ENCODE measurements at regions not wholly inside any gene's neighbourhood (a gene's known extent, or its start where the extent isn't known, plus 50 kb on each side); places are given as distances from the start of the nearest gene placed in this dataset.
"Not testable (repeated sequence)": the region's sequence is repeated elsewhere in the genome, so short reads cannot be mapped to it uniquely, and the experiment has no call there.

DNA sequence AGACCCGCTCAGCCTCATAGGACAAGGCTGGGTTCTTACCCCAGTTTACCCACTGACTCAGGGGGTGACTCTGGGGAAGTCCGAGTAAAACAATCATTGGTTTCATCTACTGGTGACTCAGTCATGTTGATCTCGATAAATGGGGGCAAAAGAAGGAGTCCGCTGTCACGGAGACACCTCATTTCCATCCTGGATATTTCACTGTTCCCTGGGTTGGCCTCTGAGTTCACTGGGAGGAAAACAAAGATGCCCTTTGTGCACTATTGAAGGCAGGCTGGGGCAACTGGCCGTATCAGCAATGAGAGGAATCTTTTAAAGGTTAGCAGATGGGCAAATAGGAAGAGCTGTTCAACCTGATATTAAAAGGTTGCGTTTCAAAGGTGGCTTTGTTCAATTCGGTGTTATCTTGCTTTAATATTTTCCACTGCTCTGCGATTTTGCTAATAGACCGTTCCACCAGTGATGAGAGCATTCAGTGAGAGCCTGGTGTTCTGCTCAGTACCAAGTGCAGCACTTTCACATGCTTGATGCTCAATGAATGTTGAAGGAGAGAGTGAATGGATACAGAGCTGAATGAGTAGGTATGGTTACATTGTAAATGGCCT is 110.2 kb upstream of the EGFLAM start:
- DNase-seq = no peak

DNA sequence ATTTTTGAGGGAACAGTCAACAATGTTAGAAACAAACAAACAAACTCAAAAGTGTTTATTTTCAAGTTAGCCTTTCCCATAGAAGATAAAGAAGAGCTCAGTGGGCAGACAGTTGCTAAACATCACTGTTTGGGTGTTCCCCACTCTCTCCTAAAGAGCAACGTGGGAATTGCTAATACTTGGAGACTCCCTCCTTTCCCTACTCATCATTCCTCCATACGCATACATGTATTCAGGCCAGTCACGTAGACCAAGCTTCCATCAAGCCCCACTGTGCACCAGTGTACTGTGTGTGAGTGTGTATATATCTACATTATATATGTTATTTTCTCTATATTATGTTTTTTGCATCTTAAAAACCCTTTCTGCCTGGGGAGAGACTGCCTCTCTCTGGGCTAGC is 115.0 kb upstream of the EGFLAM start:
- DNase-seq = no peak

DNA sequence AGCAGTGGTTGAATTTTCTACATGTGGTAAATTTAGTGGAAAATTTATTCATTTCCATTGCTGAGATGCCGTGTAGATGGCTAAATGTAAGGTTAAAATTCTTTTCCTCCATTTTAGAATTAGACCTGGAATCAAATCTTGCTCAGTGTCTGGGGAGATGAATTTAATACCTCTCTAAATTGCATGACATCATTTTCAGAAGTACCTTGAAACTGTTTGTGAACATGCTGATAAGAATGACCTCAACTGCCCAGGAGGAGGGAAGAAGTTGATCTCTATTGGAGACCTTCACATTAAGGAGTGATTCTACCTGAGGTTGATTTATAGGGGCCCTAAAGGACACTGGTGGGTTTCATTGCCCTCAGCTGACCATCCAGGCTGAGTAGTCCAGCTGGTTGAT is 116.7 kb upstream of the EGFLAM start:
- no peak for DNase-seq

DNA sequence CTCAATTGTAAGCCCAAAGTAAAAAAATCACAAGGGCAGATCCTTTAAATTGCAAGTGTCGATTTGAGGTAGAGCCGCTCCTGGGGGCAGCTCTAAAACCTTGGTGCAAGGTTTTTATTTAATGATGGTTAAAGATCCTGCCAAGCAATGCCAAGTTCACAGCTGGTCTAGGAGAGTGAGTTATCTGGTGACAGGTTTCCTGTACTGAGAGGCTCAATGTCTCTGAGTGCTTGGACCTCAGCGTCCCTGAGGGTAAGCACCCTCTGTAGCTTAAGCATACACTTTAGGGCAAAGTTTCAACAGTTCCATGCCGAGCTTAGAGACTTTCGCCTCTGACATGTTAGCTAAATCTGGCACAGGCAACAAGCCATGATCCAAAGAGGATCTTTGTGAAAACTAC is 119.8 kb upstream of the EGFLAM start:
- no peak for DNase-seq

DNA sequence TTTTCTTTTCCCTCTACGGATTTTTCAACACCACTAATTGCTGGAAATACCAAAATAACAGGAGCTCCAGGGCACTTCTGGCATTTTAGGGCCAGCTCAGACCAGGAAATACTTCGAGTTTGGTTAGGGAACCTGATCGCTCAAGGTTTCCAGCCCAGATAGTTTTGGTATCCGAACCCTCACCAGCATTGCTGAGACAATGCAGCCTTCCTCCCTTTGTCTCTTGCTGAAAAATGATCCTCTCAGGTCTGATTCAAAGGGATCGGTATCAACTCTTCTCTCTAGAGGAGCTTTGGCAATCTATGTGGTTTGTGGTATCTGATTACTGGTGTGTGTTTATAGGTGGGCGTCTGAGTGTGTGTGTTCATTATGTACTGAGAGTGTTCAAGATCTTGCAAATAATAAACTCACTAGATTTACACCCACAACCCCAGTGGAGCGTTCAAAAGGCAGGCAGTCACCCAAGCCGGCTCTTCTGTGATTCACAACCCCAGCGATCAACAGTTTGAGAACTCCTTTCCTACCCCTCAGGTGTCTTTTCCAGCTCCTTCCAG is 122.8 kb upstream of the EGFLAM start:
- DNase-seq = no peak

DNA sequence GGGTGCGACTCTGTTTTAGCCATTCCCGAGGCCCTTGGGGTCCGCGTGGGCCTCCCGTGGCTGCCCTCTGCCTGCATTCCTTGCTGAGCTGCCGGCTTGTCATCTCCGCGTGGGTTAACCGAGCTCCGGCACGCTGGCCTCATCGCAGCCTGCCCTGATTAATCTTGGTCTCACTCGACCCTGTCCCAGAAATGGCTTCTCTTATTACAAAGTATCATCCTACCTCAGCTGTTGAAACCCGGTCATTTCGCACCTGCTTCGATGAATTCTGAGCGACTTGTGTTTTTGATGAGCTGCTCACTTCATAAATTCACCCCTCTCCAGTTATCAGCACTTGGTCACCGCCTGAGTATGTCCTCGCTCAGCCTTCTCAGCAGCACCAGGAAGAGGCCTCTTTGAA is 123.5 kb upstream of the EGFLAM start:
- DNase-seq = no peak

DNA sequence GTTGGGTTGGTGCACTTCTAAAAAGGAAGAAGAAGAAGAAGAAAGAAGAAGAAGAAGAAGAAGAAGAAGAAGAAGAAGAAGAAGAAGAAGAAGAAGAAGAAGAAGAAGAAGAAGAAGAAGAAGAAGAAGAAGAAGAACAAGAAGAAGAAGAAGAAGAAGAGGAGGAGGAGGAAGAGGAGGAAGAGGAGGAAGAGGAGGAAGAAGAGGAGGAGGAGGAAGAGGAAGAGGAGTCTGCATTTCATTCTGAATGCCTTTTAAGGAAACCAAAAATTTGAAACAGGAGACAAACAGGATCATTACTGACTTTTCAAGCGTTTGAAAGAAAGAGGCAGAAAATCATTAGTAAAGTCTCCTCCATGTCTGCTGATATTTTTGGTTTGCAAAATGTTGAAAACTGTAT is 124.1 kb upstream of the EGFLAM start:
- not testable (repeated sequence) for DNase-seq

DNA sequence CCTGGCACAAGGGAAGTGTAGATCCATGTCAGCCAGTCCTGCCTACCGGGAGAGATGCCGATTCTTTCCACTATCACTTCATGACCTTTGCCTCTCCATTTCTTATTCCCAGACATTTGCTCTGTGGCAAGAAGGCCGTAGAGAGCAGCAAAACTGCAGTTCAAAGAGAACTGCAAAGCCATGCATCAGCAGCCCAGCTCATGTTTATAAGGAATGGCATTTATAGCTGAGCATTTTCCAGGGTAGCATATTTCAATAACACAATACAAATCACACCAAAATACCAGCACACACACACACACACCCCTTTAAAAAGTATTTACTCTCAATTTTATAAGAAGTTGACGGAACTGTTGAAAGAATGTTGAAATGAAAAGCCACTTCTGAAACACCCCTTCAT is 126.7 kb upstream of the EGFLAM start:
- DNase-seq = no peak

DNA sequence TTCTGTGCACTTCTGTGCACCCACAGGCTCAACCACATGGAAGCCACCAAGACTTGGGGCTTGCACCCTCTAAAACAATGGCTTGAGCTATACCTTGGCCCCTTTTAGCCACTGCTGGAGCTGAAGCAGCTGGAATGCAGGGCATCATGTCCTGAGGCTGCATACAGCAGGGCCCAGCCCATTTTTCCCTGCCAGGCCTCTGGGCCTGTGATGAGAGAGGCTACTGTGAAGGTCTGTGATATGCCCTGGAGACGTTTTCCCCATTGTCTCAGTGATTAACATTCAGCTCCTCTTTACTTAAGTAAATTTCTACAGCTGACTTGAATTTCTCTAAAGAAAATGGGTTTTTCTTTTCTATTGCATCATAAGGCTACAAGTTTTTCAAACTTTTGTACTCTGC is 134.0 kb upstream of the EGFLAM start:
- no peak for DNase-seq

DNA sequence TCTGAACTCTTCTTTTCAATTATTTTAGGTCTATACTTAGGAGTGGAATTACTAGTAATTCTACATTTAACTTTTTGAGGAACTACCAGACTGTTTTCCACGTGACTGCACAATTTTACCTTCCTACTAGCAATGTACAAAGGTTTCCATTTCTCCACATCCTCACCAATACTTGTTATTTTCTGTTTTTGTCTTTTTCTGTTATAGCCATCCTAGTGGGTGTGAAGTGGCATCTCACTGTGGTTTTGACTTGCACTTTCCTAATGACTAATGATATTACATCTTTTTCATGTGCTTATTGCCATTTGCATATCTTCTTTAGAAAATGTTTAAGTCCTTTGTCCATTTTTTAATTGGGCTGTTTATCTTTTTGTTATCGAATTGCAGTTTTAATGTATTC is 136.9 kb upstream of the EGFLAM start:
- DNase-seq = no peak

DNA sequence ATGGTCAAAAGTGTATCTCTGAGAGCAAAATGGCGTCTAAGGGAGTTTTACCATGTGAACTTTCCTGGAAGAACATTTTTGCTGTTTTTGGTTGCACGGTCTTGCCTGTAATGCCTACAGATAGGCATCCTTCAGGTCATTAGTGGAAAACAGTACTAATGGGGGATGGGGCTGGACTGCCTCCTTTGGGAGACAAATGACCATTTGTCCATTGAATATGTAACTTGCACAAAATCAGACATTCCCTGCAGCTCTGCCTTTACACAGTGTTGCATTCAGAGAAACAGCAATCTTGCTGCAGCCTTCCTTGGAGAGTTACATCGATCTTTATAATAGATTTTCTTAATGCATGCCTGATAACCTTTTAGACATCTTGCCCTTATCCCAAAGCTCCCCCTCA is 138.5 kb upstream of the EGFLAM start:
- DNase-seq = no peak

DNA sequence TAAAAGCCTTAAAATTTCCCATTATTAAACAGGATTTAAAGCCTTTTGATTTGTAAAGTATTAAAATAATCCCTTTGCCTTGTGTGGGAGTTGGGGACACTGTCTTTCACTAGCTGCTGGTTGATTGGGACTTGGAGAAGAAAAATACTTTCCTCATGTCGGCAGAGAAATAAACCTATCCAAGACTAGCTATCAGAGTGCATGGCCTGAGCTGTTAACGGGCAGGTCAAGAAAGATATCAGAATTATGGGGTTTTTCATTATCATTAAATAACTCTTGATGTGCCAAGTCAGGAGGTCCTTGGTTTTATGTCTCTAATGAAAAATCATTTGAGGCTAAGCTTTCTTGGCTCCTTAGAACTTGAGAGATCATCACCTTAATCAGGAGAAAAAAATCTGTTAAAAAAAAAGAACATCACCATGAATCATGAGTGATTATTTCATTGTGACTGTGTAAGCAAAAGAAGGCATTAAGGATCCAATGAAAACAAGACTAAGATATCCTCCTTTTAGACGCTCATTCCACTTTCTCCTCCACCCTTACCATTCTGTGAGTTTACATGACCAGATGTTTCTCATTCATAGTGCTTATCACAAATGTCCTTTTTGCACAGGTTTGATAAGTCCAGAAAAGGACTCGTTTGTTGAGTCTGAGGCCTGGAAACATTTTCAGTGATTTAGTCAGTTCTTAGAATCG is 140.4 kb upstream of the EGFLAM start:
- DNase-seq = no peak

DNA sequence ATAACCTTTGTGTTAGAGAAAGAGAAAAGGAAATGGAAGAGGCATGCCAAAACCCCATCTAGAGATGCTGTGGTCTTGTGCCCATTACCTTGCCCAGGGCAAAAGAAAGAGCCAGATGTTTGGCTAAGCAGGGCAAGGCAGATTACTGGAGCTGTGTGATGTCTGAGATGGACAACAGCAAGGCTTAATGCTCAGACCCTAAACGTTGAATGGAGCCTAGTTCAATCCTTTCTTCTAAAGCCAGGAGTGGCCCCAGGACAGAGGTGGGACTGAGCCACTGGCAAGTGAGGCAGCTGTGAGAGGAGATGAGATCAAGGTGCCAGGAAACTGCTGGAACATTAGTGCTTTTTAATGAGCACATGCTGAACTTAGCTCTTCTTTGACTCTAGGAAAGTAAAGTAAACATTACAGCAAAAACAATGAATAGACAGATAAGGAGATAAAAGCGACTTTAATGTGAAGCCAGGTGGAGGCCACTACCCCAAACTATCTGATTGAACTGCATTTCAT is 143.0 kb upstream of the EGFLAM start:
- DNase-seq = no peak

DNA sequence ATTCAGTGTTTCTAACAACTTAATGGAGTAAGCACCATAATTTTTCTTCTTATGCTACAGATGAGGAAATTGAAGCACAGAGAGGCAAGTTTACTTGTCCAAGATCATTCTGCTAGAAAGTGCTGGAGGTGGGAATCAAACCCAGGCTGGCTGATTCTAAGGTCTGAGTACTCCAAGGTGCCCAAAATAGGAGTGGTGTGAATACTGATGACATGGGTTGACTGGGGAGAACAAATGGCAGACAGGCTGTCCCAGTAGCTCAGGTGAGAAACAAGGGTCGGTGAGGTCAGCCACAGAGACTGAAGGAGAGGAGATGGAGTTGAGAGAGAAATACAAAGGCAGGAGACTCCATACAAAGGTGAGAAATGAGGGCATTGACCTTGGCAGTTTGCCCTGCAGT is 144.5 kb upstream of the EGFLAM start:
- no peak for DNase-seq

DNA sequence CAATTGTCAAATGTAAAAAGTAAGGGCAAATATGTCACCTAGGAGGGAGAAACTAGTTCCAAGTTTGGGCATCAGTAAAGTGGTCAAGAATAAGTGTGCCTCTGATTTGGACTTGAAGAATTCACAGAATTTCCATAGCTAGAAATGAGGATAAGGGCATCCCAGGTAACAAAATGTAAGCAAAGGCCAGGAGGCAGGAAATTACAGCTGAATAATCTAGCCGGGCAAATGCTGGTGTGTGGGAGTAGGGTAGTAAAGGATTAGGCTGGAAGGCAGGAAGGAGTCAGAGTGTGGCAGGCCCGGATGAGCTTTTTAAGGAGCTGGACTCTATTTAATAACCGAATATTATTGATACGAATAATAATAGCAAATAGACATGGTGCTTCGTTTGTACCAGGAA is 144.9 kb upstream of the EGFLAM start:
- no peak for DNase-seq

DNA sequence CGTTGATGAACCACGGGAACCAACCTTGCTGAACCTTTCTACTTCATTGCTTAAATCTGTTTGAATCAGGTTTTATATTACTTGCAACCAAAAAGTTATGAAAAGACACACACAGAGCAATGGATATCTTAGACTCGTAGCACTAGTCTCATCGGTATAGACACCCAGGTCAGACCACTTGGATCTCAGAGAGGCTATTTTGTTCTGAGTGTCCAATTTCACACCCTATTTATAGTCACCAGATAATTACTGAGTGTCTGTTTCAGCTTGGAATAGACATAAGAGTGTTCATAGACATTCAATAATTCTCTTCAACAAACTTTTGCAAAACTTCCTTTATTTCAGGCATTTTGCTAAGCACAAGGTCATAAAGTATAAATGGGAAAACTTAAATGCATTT is 145.4 kb upstream of the EGFLAM start:
- DNase-seq = no peak

DNA sequence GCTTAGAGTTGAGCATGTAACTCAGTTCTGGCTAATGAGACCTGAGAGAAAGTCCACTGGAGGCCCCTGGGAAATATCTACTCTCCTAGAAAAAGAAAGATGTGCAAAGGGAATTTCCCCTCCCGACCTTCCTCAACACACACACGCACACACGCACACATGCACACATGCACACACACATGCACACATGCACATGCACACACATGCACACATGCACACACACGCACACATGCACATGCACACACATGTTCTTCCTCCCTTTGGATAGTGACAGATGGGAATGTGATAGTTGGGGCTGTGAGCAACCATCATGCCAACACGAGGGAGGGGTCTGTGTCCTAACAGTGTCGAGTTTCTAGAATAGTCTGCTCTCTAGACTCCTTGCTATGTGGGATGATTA is 148.2 kb upstream of the EGFLAM start:
- no peak for DNase-seq

DNA sequence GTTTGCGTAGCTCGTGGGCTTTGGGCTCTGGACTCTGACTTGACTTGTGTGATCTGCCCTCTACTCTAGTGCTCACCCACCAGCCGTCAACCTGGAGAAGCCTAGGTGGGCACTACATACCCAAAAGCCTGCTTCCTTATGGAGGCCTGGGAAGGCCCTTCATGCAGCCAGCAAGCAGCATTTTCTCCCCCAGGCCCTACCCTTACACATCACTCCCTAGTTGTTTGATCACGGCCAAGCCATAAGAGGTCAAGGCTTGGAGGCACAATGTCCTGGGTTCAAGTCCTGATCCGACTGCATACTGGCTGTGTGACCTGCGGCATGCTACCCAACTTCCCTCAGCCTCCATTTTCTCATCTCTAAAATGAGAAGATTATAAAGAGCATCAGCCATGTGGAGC is 151.3 kb upstream of the EGFLAM start:
- DNase-seq = no peak

DNA sequence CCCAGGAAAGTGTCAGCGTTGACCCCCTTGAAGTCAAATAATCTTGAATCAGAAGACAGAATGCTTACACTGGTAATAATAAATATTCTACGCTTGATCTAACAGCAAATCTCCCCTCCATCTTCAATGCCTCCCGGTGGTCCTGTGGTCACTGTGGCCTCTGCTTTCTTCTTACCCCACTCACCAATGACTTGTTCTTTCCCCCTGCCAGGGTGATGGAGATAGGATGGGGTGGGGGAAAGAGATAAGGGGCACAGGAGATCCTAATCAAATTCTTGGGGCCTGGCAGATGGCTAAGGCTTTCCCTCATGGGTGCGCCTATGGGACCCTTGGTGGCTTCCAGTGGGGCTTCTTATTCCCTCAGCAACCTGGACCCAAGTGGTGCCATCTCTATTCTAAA is 152.6 kb upstream of the EGFLAM start:
- DNase-seq = no peak

DNA sequence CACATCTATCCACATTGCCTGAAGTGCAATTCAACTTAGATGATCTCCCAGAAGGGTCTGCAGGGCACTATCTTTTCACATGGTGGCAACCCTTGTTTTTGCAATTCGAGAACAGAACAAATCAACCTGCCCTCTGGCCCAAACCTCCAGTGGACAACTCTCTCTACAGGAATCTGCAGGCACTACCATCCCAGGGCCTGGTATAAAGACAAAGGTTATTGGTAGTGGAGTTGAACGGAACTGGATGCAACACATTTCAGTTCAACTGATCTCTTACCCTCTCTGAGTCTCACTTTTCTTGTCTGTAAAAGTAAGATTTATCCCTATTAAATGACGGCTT is 153.2 kb upstream of the EGFLAM start:
- DNase-seq = no peak

DNA sequence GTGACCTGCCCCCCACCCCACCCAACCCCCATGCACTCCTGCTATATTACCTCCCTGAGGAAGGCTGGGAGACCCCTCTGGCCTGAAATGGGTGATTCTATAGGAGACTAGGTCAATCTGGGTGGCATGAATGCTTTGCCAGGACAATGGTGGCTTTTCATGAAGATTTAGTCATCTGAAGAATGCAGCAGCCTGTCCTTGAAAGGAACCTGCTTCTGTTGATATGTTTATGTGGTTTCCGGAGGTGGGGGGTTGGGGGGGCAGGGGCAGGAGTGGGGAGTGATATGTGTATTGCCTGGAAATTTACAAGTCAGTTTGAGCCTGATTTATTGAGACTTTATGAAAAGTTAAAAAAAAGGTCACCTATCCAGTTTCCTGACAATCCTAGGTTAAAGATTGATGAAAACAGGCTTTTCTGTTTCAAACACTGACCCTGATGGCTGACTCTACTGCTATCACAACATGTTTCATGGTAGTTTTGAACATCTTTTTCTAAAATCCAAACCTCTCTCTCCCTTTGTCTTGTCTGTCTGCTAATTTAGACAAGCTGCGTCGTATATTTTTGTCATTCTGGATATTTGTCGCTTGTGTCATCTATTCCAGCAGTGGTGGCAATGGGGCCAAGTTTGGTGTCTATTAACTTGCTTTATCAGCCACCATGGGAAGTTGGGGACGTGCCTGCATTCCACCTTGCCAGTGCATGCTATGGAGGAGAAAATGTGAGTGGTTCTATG is 153.7 kb upstream of the EGFLAM start:
- no peak for DNase-seq

DNA sequence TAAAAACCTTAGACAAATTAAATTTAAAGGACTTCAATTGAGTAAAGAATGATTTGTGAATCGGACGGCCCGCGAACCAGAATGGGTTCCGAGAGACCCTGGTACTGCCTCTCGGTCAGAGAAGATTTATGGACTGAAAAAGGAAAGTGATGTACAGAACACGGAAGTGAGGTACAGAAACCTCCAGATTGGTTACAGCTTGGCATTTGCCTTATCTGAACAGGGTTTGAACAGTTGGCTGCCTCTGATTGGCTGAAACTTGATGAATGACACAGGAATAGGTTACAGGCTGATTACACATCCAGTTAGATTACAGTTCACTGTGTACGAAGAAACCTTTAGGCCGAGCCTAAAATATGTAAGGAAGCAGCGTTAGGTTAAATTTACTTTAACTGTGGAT is 156.5 kb upstream of the EGFLAM start:
- no peak for DNase-seq

DNA sequence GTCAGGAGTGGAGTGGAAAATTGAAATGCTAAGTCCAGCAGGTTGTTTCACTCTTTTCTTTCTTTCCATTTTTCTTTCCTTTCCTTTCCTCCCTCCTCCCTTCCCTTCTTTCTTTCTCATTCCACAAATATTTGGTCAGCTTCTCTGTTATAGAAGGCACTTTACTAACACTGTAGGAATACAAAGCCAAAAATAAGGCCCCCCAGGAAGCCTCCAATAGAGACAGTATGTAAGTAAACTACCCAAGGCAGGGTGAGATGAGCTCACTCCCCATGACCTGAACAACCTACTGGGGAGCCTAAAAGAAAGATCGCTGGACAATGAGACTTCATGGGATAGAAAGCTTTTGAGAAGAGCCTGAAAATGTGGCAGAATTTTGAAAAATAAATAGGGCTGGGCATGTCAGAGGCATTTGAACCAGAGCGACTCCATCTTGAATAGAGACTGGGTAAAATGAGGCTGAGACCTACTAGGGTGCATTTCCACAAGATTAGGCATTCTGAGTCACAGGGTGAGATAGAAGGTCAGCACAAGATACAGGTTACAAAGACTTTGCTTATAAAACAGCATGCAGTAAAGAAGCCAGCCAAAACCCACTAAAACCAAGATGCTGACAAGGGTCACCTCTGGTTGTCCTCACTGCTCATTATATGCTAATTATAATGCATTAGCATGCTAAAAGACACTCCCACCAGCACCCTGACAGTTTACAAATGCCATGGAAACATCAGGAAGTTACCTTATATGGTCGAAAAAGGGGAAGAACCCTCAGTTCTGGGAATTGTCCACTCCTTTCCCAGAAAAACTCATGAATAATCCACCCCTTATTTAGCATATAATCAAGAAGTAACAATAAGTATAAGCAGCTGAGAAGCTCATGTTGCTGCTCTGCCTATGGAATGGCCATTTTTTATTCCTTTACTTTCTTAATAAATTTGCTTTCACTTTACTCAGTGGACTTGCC is 158.9 kb upstream of the EGFLAM start:
- no peak for DNase-seq
